ENCODE measurements at regions not wholly inside any gene's neighbourhood (a gene's known extent, or its start where the extent isn't known, plus 50 kb on each side); places are given as distances from the start of the nearest gene placed in this dataset.

DNA sequence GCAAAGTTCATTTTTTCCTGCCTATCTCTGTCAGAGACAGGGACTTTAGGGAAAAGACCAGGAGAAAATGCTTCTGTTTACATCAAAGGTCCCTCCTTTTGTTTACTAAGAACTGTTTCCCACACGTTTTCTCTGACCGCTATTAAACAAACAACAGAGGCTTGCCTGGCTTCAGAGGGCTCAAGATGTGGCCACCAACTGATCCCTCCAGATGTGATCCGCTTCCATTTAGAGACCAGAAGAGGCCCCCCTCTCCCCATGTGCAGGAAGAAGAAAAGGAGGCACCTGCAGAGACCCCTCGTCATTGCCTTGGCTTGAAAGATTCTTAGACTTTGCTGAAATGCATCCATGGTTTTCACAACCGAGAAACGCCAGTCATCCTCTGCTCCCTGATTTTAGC is 217.9 kb upstream of the PWP1 start:
- TF ChIP-seq, protein P1, sequence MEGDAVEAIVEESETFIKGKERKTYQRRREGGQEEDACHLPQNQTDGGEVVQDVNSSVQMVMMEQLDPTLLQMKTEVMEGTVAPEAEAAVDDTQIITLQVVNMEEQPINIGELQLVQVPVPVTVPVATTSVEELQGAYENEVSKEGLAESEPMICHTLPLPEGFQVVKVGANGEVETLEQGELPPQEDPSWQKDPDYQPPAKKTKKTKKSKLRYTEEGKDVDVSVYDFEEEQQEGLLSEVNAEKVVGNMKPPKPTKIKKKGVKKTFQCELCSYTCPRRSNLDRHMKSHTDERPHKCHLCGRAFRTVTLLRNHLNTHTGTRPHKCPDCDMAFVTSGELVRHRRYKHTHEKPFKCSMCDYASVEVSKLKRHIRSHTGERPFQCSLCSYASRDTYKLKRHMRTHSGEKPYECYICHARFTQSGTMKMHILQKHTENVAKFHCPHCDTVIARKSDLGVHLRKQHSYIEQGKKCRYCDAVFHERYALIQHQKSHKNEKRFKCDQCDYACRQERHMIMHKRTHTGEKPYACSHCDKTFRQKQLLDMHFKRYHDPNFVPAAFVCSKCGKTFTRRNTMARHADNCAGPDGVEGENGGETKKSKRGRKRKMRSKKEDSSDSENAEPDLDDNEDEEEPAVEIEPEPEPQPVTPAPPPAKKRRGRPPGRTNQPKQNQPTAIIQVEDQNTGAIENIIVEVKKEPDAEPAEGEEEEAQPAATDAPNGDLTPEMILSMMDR (tag by site-specific recombination; IDR thresholded peaks at IDR 0.05), result no peak
- TF ChIP-seq ZNF138 (tag by site-specific recombination; IDR thresholded peaks at IDR 0.05; ENCODE audit: borderline replicate concordance), result no peak
- TF ChIP-seq ZNF830 (tag by site-specific recombination; IDR thresholded peaks at IDR 0.05; ENCODE audit: low read depth), result no peak
- no peak for TF ChIP-seq KLF10 (tag by site-specific recombination; IDR thresholded peaks at IDR 0.05)
- TF ChIP-seq, protein P2, sequence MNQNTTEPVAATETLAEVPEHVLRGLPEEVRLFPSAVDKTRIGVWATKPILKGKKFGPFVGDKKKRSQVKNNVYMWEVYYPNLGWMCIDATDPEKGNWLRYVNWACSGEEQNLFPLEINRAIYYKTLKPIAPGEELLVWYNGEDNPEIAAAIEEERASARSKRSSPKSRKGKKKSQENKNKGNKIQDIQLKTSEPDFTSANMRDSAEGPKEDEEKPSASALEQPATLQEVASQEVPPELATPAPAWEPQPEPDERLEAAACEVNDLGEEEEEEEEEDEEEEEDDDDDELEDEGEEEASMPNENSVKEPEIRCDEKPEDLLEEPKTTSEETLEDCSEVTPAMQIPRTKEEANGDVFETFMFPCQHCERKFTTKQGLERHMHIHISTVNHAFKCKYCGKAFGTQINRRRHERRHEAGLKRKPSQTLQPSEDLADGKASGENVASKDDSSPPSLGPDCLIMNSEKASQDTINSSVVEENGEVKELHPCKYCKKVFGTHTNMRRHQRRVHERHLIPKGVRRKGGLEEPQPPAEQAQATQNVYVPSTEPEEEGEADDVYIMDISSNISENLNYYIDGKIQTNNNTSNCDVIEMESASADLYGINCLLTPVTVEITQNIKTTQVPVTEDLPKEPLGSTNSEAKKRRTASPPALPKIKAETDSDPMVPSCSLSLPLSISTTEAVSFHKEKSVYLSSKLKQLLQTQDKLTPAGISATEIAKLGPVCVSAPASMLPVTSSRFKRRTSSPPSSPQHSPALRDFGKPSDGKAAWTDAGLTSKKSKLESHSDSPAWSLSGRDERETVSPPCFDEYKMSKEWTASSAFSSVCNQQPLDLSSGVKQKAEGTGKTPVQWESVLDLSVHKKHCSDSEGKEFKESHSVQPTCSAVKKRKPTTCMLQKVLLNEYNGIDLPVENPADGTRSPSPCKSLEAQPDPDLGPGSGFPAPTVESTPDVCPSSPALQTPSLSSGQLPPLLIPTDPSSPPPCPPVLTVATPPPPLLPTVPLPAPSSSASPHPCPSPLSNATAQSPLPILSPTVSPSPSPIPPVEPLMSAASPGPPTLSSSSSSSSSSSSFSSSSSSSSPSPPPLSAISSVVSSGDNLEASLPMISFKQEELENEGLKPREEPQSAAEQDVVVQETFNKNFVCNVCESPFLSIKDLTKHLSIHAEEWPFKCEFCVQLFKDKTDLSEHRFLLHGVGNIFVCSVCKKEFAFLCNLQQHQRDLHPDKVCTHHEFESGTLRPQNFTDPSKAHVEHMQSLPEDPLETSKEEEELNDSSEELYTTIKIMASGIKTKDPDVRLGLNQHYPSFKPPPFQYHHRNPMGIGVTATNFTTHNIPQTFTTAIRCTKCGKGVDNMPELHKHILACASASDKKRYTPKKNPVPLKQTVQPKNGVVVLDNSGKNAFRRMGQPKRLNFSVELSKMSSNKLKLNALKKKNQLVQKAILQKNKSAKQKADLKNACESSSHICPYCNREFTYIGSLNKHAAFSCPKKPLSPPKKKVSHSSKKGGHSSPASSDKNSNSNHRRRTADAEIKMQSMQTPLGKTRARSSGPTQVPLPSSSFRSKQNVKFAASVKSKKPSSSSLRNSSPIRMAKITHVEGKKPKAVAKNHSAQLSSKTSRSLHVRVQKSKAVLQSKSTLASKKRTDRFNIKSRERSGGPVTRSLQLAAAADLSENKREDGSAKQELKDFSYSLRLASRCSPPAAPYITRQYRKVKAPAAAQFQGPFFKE (tag by site-specific recombination; IDR thresholded peaks at IDR 0.05; ENCODE audit: borderline replicate concordance), result no peak
- TF ChIP-seq, protein P3, sequence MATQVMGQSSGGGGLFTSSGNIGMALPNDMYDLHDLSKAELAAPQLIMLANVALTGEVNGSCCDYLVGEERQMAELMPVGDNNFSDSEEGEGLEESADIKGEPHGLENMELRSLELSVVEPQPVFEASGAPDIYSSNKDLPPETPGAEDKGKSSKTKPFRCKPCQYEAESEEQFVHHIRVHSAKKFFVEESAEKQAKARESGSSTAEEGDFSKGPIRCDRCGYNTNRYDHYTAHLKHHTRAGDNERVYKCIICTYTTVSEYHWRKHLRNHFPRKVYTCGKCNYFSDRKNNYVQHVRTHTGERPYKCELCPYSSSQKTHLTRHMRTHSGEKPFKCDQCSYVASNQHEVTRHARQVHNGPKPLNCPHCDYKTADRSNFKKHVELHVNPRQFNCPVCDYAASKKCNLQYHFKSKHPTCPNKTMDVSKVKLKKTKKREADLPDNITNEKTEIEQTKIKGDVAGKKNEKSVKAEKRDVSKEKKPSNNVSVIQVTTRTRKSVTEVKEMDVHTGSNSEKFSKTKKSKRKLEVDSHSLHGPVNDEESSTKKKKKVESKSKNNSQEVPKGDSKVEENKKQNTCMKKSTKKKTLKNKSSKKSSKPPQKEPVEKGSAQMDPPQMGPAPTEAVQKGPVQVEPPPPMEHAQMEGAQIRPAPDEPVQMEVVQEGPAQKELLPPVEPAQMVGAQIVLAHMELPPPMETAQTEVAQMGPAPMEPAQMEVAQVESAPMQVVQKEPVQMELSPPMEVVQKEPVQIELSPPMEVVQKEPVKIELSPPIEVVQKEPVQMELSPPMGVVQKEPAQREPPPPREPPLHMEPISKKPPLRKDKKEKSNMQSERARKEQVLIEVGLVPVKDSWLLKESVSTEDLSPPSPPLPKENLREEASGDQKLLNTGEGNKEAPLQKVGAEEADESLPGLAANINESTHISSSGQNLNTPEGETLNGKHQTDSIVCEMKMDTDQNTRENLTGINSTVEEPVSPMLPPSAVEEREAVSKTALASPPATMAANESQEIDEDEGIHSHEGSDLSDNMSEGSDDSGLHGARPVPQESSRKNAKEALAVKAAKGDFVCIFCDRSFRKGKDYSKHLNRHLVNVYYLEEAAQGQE (tag by site-specific recombination; IDR thresholded peaks at IDR 0.05), result no peak
- no peak for TF ChIP-seq ZNF530 (tag by site-specific recombination; IDR thresholded peaks at IDR 0.05; ENCODE audit: low read depth)
- no peak for TF ChIP-seq ZNF626 (tag by site-specific recombination; IDR thresholded peaks at IDR 0.05)
- no peak for TF ChIP-seq KLF16 (tag by site-specific recombination; IDR thresholded peaks at IDR 0.05)
- TF ChIP-seq, protein P4, sequence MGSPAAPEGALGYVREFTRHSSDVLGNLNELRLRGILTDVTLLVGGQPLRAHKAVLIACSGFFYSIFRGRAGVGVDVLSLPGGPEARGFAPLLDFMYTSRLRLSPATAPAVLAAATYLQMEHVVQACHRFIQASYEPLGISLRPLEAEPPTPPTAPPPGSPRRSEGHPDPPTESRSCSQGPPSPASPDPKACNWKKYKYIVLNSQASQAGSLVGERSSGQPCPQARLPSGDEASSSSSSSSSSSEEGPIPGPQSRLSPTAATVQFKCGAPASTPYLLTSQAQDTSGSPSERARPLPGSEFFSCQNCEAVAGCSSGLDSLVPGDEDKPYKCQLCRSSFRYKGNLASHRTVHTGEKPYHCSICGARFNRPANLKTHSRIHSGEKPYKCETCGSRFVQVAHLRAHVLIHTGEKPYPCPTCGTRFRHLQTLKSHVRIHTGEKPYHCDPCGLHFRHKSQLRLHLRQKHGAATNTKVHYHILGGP (tag by site-specific recombination; IDR thresholded peaks at IDR 0.05), result no peak
- TF ChIP-seq ZNF112 (tag by site-specific recombination; IDR thresholded peaks at IDR 0.05), result no peak
- TF ChIP-seq, protein P5, sequence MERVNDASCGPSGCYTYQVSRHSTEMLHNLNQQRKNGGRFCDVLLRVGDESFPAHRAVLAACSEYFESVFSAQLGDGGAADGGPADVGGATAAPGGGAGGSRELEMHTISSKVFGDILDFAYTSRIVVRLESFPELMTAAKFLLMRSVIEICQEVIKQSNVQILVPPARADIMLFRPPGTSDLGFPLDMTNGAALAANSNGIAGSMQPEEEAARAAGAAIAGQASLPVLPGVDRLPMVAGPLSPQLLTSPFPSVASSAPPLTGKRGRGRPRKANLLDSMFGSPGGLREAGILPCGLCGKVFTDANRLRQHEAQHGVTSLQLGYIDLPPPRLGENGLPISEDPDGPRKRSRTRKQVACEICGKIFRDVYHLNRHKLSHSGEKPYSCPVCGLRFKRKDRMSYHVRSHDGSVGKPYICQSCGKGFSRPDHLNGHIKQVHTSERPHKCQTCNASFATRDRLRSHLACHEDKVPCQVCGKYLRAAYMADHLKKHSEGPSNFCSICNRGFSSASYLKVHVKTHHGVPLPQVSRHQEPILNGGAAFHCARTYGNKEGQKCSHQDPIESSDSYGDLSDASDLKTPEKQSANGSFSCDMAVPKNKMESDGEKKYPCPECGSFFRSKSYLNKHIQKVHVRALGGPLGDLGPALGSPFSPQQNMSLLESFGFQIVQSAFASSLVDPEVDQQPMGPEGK (tag by site-specific recombination; IDR thresholded peaks at IDR 0.05), result no peak
- TF ChIP-seq, protein P6, sequence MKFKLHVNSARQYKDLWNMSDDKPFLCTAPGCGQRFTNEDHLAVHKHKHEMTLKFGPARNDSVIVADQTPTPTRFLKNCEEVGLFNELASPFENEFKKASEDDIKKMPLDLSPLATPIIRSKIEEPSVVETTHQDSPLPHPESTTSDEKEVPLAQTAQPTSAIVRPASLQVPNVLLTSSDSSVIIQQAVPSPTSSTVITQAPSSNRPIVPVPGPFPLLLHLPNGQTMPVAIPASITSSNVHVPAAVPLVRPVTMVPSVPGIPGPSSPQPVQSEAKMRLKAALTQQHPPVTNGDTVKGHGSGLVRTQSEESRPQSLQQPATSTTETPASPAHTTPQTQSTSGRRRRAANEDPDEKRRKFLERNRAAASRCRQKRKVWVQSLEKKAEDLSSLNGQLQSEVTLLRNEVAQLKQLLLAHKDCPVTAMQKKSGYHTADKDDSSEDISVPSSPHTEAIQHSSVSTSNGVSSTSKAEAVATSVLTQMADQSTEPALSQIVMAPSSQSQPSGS (tag by site-specific recombination; IDR thresholded peaks at IDR 0.05; ENCODE audit: low read depth), result no peak
- no peak for TF ChIP-seq ZBTB7A (tag by site-specific recombination; IDR thresholded peaks at IDR 0.05; ENCODE audit: low read depth)
